ENCODE measurements at regions not wholly inside any gene's neighbourhood (a gene's known extent, or its start where the extent isn't known, plus 50 kb on each side); places are given as distances from the start of the nearest gene placed in this dataset.
A peak's percentile ranks its signal among the peaks of the same experiment; 100 is the strongest.

- DNase-seq = no peak
- no peak for TF ChIP-seq CTCF (IDR thresholded peaks at IDR 0.05)
- no peak for TF ChIP-seq POLR2A (IDR thresholded peaks at IDR 0.05)
- intact Hi-C loops (cut with DNase I) = no loop called here
Observed at GRCh38 chr5:6826756-6827155, 113.5 kb downstream of the TENT4A start.

GRCh38 chr5:6827526-6828219 is 114.4 kb downstream of the TENT4A start:
- Histone ChIP-seq H3K27me3 (no peaks in the 10 kb centered on the region), H3K36me3 (no peaks in the 10 kb centered on the region), H3K4me3 (replicated peaks in 1 of 3) (no peak overlapping the region), H3K27ac (no peak overlapping the region), H3K9me3 (no peaks in the 10 kb centered on the region), H3K4me1 (peaks cover 0 to 15% of the 10 kb centered on the region in 2 donors)
- no peak for TF ChIP-seq POLR2A (IDR thresholded peaks at IDR 0.05)
- no peak for TF ChIP-seq CTCF (IDR thresholded peaks at IDR 0.05)
- intact Hi-C loops (cut with DNase I) = no loop called here
- no peak for DNase-seq
- WGBS, 2 donors = 63 to 66% methylated on average over 9 of the region's 9 CpGs

More at GRCh38 chr5:6826756-6827155, 113.5 kb downstream of the TENT4A start:
- Histone ChIP-seq H3K27me3 (no peaks in the 10 kb centered on the region), H3K36me3 (no peaks in the 10 kb centered on the region), H3K4me3 (replicated peaks in 1 of 3) (no peak overlapping the region), H3K4me1 (peaks cover 0 to 9% of the 10 kb centered on the region in 2 donors), H3K27ac (no peak overlapping the region), H3K9me3 (no peaks in the 10 kb centered on the region)
- 81 to 86% methylated on average over 6 of the region's 6 CpGs for WGBS, 2 donors

- Histone ChIP-seq H3K4me3 (replicated peaks in 1 of 3) (no peak overlapping the region), H3K27ac (no peak overlapping the region), H3K36me3 (no peaks in the 10 kb centered on the region), H3K27me3 (no peaks in the 10 kb centered on the region), H3K9me3 (no peaks in the 10 kb centered on the region), H3K4me1 (peaks cover 6 to 15% of the 10 kb centered on the region in 2 donors)
- WGBS, 2 donors = 57 to 74% methylated on average over 5 of the region's 5 CpGs
- TF ChIP-seq CTCF (IDR thresholded peaks at IDR 0.05) (no peak), POLR2A (IDR thresholded peaks at IDR 0.05) (no peak)
- intact Hi-C loops (cut with DNase I) = no loop called here
- peak in 1 of 2 donors; percentile 27 for DNase-seq
Observed at GRCh38 chr5:6829150-6829784, 116.0 kb downstream of the TENT4A start.

- Histone ChIP-seq H3K4me1 (peaks cover 6 to 15% of the 10 kb centered on the region in 2 donors), H3K9me3 (no peaks in the 10 kb centered on the region), H3K4me3 (replicated peaks in 1 of 3) (no peak overlapping the region), H3K27me3 (no peaks in the 10 kb centered on the region), H3K36me3 (no peaks in the 10 kb centered on the region), H3K27ac (no peak overlapping the region)
- WGBS, 2 donors = 91 to 93% methylated on average over 15 of the region's 15 CpGs
- DNase-seq = no peak
- TF ChIP-seq CTCF (IDR thresholded peaks at IDR 0.05) = no peak
- intact Hi-C loops (cut with DNase I) = no loop called here
Observed at GRCh38 chr5:6830643-6831239, 117.5 kb downstream of the TENT4A start.
